SIG-M5 treated with dmso at 0.1 percent for 504 hours (cell line): ENCODE measurements at regions not wholly inside any gene's neighbourhood (a gene's known extent, or its start where the extent isn't known, plus 50 kb on each side); places are given as distances from the start of the nearest gene placed in this dataset.
"Not testable (repeated sequence)": the region's sequence is repeated elsewhere in the genome, so short reads cannot be mapped to it uniquely, and the experiment has no call there.

Experiments used
- DNase-seq: peaks from one replicate; lab custom pipeline; 2025; ENCODE audit not compliant: unreplicated experiment; lab: John Stamatoyannopoulos, UW

- no peak for DNase-seq
These were observed 876.1 kb upstream of the B3GALT2 start for GRCh38 chr1:194062526-194062925.

GRCh38 chr1:194060481-194060880 lies 874.1 kb upstream of the B3GALT2 start:
- DNase-seq, result no peak

- not testable (repeated sequence) for DNase-seq
These were observed 871.9 kb upstream of the B3GALT2 start for GRCh38 chr1:194058268-194058667.

- DNase-seq, result no peak
These were observed 869.8 kb upstream of the B3GALT2 start for GRCh38 chr1:194056169-194056568.

- no peak for DNase-seq
These were observed 869.1 kb upstream of the B3GALT2 start for GRCh38 chr1:194055536-194055935.

GRCh38 chr1:194052514-194053338 lies 866.3 kb upstream of the B3GALT2 start:
- DNase-seq, result no peak

- DNase-seq, result no peak
These were observed 861.5 kb upstream of the B3GALT2 start for GRCh38 chr1:194047921-194048320.

- no peak for DNase-seq
These were observed 860.8 kb upstream of the B3GALT2 start for GRCh38 chr1:194047206-194047605.

- no peak for DNase-seq
These were observed 859.0 kb upstream of the B3GALT2 start for GRCh38 chr1:194045416-194045815.

GRCh38 chr1:194044892-194045291 lies 858.5 kb upstream of the B3GALT2 start:
- DNase-seq, result no peak

- DNase-seq, result no peak
These were observed 857.8 kb upstream of the B3GALT2 start for GRCh38 chr1:194043984-194044755.

GRCh38 chr1:194042736-194043135 lies 856.3 kb upstream of the B3GALT2 start:
- DNase-seq, result no peak

- DNase-seq, result no peak
These were observed 854.1 kb upstream of the B3GALT2 start for GRCh38 chr1:194040496-194040895.

GRCh38 chr1:194039578-194039977 lies 853.2 kb upstream of the B3GALT2 start:
- DNase-seq, result no peak

- no peak for DNase-seq
These were observed 847.2 kb upstream of the B3GALT2 start for GRCh38 chr1:194033646-194034045.

- DNase-seq, result no peak
These were observed 841.6 kb upstream of the B3GALT2 start for GRCh38 chr1:194028002-194028401.

- no peak for DNase-seq
These were observed 840.0 kb upstream of the B3GALT2 start for GRCh38 chr1:194026422-194026821.

- DNase-seq, result no peak
These were observed 838.2 kb upstream of the B3GALT2 start for GRCh38 chr1:194024659-194025058.

GRCh38 chr1:194014014-194014413 lies 827.6 kb upstream of the B3GALT2 start:
- no peak for DNase-seq

- no peak for DNase-seq
These were observed 827.1 kb upstream of the B3GALT2 start for GRCh38 chr1:194013561-194013960.

- no peak for DNase-seq
These were observed 817.7 kb upstream of the B3GALT2 start for GRCh38 chr1:194004146-194004545.

- not testable (repeated sequence) for DNase-seq
These were observed 815.4 kb upstream of the B3GALT2 start for GRCh38 chr1:194001726-194002350.
